ENCODE measurements at regions not wholly inside any gene's neighbourhood (a gene's known extent, or its start where the extent isn't known, plus 50 kb on each side); places are given as distances from the start of the nearest gene placed in this dataset.
"Not testable (repeated sequence)": the region's sequence is repeated elsewhere in the genome, so short reads cannot be mapped to it uniquely, and the experiment has no call there.

- no peak for DNase-seq (ENCODE audit: low read depth in 2 of 2)
Measured at GRCh38 chr3:181919375-181919774, 207.7 kb downstream of the SOX2 start.

DNA sequence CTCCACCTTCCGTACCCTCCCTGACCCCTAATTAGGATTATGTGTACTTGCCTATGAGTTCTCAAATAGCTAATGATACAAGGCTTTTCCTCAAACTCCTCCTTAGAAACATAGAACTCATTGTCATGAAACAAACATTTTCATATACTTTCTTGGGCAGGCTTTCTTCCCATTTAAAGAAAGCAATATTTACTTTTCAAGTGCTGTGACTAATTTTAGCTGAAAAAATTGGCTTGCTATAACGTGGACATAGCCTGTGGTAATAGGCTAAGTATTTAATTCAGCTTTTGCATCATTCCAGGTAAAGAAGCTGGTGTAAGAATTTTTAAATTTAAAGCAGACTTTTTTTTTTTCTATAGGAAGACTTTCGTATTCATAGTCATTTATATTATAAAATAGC lies 208.7 kb downstream of the SOX2 start:
- DNase-seq (ENCODE audit: low read depth in 2 of 2), result no peak

DNA sequence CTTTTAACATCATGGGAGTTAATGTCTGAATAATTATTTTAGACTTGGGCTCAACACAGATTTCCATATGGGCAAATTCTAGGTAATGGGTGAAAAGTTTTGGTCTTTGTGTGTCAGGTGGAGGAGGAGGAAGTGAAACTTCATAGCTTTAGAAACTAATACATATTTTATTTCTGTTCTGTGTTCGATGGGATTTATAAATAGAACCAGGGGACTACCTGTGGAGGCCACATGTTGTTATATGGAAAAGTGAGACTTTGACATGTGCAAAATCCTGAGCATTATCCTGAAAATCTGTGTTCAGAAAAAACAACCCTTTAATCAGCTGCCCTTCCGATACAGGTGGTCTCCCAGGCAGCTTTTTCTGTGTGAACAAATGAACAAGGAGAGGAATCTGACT lies 209.5 kb downstream of the SOX2 start:
- DNase-seq (ENCODE audit: low read depth in 2 of 2), result no peak

GRCh38 chr3:181925841-181926240 lies 214.1 kb downstream of the SOX2 start:
- not testable (repeated sequence) for DNase-seq (ENCODE audit: low read depth in 2 of 2)

- DNase-seq (ENCODE audit: low read depth in 2 of 2), result no peak
Measured at GRCh38 chr3:181929501-181929900, 217.8 kb downstream of the SOX2 start.

GRCh38 chr3:181930105-181930504 lies 218.4 kb downstream of the SOX2 start:
- DNase-seq (ENCODE audit: low read depth in 2 of 2), result no peak

GRCh38 chr3:181932039-181932438 lies 220.3 kb downstream of the SOX2 start:
- DNase-seq (ENCODE audit: low read depth in 2 of 2), result no peak

DNA sequence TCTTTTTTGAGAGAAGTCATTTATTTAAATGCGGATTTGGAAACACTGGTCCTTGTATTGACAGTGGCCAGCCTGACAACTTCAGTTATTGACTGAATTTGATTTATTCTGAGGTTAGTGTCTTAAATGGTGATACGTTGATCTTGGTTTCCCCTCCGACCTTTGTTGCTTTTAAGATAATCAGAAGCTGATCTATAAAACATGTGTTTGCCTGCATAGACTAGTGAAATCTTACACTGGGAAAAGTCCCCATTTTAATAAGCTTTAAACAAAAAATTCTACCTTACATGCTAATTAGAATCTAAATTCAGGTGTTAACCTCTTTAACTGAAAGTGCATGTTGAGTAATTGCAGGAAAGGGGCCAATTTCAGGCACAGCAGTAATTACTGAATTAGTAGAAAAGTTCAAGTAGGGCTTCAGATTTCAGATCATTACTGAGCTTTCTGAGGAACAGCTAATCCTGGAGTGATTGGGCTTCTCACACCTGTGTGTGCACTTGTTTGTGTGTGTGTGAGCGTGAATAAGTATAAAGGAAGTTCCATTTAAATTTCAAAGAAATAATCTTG lies 221.4 kb downstream of the SOX2 start:
- DNase-seq (ENCODE audit: low read depth in 2 of 2), result no peak

- no peak for DNase-seq (ENCODE audit: low read depth in 2 of 2)
Measured at GRCh38 chr3:181935915-181936314, 224.2 kb downstream of the SOX2 start.

GRCh38 chr3:181936774-181937173 lies 225.0 kb downstream of the SOX2 start:
- no peak for DNase-seq (ENCODE audit: low read depth in 2 of 2)

DNA sequence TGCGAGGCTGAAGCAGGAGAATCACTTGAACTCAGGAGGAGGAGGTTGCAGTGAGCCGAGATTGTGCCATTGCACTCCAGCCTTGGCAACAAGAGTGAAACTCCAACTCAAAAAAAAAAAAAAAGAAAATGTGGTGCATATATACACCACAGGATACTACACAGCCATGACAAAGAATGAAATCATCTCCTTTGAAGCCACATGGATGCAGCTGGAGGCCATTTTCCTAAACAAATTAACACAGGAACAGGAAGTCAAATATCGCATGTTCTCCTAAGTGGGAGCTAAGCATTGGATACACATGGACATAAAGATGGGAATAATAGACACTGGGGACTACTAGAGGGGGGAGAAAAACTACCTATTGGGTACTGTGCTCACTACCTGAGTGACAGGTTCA lies 226.9 kb downstream of the SOX2 start:
- DNase-seq (ENCODE audit: low read depth in 2 of 2), result not testable (repeated sequence)

- DNase-seq (ENCODE audit: low read depth in 2 of 2), result no peak
Measured at GRCh38 chr3:181940703-181941102, 229.0 kb downstream of the SOX2 start.

GRCh38 chr3:181941250-181941649 lies 229.5 kb downstream of the SOX2 start:
- no peak for DNase-seq (ENCODE audit: low read depth in 2 of 2)

DNA sequence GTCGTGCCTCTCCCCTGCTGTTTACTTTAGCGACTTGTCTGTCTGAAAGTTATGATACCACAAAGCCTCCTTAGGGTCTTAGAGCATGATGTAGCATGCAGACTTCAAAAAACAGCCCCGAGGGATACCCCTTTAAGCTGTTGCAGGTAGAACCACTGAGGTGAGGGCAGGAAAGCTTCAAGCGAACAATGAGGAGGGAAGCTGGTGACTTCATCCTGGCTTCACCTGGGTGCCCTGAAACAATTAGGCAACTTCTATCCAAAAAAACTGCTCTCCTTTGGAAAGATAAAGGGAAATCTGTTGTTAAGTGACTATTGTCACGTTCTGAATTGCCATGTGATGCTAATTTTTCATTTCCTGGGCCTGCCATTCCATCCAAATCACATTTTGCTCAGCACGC lies 231.6 kb downstream of the SOX2 start:
- no peak for DNase-seq (ENCODE audit: low read depth in 2 of 2)

GRCh38 chr3:181947606-181948005 lies 235.9 kb downstream of the SOX2 start:
- DNase-seq (ENCODE audit: low read depth in 2 of 2), result no peak

DNA sequence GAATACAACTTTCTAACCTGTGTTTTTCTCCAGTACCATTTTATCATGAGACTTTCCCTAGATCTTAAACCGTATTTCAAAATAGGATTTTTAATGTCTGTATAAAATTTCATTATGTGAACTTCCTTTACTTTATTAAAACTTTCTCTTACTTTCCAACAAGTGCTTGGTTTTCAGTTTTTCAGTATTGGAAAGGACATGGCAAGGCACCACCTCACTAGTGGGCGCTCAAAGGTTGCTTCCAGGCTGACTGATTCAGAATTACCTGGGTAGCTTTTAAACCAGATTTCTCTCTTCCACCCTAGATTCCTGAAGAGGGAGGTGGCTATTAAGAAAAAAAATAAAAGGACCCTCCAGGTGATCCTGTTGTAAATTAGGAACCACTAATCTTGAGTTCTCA lies 236.6 kb downstream of the SOX2 start:
- no peak for DNase-seq (ENCODE audit: low read depth in 2 of 2)

- DNase-seq (ENCODE audit: low read depth in 2 of 2), result no peak
Measured at GRCh38 chr3:181952221-181952620, 240.5 kb downstream of the SOX2 start.

GRCh38 chr3:181952929-181953328 lies 241.2 kb downstream of the SOX2 start:
- DNase-seq (ENCODE audit: low read depth in 2 of 2), result no peak

DNA sequence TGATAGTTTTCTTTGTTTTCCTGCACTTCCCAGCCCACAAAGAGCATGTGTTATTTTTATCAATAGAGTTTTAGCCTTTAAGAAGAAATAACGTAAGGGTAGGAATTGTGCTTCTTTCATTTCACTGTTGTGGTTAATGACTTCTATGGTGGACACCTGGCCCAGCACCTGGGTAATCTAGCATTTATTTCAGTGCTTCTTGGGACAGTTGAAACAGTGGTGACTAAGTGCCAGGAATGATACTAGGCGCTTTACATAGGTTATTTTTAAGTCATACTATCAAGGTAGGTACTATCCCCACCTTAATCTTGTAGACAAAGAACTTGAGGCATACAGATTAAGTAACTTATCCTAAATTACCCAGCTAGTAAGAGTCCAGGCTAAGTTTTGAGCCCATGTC lies 243.8 kb downstream of the SOX2 start:
- DNase-seq (ENCODE audit: low read depth in 2 of 2), result no peak

DNA sequence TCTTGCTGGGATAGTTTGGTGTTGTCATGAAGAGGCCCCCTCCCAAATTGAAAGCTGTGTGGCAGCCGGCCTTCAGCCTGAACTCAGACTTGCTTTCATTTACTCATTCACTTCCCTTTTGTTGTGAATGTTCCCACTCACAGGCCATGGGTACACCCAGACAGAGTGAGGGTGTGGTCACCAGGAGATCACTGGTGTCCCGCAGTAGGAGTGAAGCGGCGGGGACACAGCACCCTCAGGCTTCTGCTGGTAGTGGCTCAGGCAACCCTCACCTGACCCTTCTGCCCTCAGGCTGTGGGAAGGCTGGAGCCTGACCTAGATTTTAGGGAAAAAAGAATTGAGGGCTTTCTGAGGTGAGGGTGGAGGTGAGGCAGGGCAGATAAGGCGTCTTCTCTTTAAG lies 244.4 kb downstream of the SOX2 start:
- no peak for DNase-seq (ENCODE audit: low read depth in 2 of 2)

- DNase-seq (ENCODE audit: low read depth in 2 of 2), result no peak
Measured at GRCh38 chr3:181966393-181966792, 254.7 kb downstream of the SOX2 start.

- DNase-seq (ENCODE audit: low read depth in 2 of 2), result no peak
Measured at GRCh38 chr3:181969925-181970324, 258.2 kb downstream of the SOX2 start.

DNA sequence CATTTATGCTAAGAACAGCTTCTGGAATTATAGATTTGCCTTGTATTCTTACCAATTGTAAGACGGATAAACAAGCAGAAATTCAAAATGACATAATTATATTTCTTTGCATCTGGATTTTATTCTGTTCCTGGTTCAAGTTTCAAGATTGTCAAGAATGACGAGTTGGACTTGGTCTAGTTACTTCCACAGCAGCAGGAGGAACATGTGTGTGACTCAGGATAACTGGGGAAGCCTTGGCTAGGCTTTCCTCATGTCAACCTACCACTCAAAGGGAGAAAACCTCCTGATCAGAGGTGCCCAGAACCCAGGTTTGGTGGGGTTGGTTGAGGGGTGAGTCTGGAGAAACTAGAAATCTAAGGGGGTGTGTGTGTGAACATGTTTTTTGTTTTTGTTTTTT lies 259.7 kb downstream of the SOX2 start:
- no peak for DNase-seq (ENCODE audit: low read depth in 2 of 2)

DNA sequence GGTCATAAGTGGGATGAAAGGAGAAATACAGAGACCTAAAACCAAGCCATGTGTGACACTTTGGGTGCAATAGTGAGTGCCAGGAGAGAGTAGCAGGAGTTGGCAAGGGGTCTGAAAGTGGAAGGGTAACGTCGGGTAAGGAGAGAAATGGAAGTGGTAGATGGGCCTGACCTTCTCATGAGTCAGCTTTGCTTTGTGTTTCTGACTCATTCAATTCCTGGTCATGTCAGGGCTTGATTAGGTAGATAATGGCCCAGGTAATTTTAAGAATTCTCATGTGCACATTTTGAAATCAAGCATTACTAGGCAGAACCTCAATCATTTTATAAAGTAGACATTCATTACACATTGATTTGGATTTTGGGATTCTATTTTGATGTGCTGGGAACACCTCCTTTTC lies 262.5 kb downstream of the SOX2 start:
- DNase-seq (ENCODE audit: low read depth in 2 of 2), result no peak

- no peak for DNase-seq (ENCODE audit: low read depth in 2 of 2)
Measured at GRCh38 chr3:181976526-181976925, 264.8 kb downstream of the SOX2 start.
